ENCODE measurements at regions not wholly inside any gene's neighbourhood (a gene's known extent, or its start where the extent isn't known, plus 50 kb on each side); places are given as distances from the start of the nearest gene placed in this dataset.

DNA sequence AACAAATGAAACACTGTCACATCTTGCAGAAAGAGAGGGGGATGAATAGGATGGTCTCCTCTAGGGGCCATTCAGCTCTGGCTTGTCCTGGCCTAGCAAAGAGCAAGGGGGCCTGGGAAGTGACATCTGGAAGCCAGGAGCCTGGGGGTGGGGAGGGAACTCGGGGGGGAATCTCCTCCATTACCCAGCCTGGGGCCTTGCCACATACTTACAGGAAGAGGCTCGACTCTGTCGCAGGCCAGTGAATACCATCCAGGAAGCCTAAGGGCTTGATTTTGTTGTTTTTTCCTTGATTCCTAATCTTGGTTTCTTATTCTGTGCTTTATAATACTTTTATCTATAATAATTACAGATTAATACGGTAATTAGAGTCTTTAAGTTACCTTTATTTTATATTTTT lies 797.5 kb upstream of the ID2 start:
- TF ChIP-seq POLR2AphosphoS5 (IDR thresholded peaks at IDR 0.05; ENCODE audit: low read depth, low read length): no peak
- no peak for TF ChIP-seq POLR2A (IDR thresholded peaks at IDR 0.05; ENCODE audit: low read depth, low read length)

Measured in GM12891 (cell line).